ENCODE measurements at regions not wholly inside any gene's neighbourhood (a gene's known extent, or its start where the extent isn't known, plus 50 kb on each side); places are given as distances from the start of the nearest gene placed in this dataset.
"Not testable (repeated sequence)": the region's sequence is repeated elsewhere in the genome, so short reads cannot be mapped to it uniquely, and the experiment has no call there.

DNA sequence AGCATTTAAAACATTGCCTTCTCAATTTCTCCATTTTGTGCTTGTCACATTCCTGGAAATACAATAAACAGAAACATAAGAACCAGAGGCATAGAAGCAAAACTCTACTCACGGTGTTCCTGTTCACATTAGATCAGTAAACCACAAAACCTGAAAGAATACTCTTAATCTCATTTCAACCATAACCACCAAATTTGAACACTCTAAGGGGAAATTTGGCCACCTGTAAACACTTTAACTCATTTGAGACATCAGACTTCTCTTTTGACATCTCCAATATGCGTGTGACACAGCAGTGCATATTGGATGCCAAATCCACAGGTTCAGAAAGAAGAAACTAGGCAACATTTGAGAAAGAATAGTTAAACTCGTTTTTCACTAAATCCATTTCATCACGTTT, 153.8 kb upstream of the IRAK1BP1 start:
- no peak for DNase-seq (ENCODE audit: low read depth)
- TF ChIP-seq, protein P1, sequence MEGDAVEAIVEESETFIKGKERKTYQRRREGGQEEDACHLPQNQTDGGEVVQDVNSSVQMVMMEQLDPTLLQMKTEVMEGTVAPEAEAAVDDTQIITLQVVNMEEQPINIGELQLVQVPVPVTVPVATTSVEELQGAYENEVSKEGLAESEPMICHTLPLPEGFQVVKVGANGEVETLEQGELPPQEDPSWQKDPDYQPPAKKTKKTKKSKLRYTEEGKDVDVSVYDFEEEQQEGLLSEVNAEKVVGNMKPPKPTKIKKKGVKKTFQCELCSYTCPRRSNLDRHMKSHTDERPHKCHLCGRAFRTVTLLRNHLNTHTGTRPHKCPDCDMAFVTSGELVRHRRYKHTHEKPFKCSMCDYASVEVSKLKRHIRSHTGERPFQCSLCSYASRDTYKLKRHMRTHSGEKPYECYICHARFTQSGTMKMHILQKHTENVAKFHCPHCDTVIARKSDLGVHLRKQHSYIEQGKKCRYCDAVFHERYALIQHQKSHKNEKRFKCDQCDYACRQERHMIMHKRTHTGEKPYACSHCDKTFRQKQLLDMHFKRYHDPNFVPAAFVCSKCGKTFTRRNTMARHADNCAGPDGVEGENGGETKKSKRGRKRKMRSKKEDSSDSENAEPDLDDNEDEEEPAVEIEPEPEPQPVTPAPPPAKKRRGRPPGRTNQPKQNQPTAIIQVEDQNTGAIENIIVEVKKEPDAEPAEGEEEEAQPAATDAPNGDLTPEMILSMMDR (IDR thresholded peaks at IDR 0.05; ENCODE audit: insufficient read depth, low read length, poor library complexity, severe bottlenecking): no peak
- Histone ChIP-seq H3K36me3 (ENCODE audit: control insufficient read depth, insufficient read depth, low read length) (no peaks in the 10 kb centered on the region), H3K27me3 (ENCODE audit: control insufficient read depth, insufficient read depth, low read length) (no peaks in the 10 kb centered on the region), H3K4me3 (ENCODE audit: low read depth, low read length) (no peak overlapping the region)

DNA sequence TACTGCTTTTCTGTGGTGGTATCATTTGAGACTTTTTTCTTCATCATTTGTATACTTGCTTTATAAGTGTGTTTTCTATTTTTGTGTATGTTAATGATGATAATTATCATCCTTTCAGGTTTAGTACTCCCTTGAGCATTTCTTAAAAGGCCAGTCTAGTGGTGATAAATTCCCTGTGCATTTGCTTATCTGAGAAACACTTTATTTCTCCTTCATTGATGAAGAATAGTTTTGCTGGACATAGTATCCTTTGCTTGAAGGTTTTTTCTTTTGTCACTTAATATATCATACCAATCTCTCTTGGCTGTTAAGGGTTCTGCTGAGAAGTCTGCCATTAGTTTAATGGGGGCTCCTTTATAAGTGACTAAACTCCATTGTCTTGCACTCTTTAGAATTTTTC, 123.2 kb upstream of the IRAK1BP1 start:
- DNase-seq (ENCODE audit: low read depth): no peak
- TF ChIP-seq, protein P1 (IDR thresholded peaks at IDR 0.05; ENCODE audit: insufficient read depth, low read length, poor library complexity, severe bottlenecking): no peak

DNA sequence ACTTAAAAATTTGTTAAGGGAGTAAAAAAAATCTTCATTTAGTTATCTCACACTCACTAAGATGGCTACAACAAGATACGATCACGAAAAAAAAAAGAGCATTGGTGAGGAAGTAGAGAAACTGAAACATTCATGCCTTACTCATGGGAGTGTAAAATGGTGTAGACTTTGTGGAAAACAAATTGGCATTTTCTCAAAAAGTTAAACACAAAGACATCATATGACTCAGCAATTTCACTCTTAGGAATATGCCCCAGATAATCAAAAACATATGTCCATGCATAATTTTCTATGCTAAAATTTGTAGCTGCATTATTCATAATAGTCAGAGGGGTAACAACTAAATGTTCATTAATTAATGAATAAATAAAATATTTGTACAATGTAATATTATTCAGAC, 120.9 kb upstream of the IRAK1BP1 start:
- H3K4me3 ChIP-seq (ENCODE audit: low read depth, low read length): no peak overlapping the region
- no peaks in the 10 kb centered on the region for H3K36me3 ChIP-seq (ENCODE audit: control insufficient read depth, insufficient read depth, low read length)
- no peak for DNase-seq (ENCODE audit: low read depth)
- no peaks in the 10 kb centered on the region for H3K27me3 ChIP-seq (ENCODE audit: control insufficient read depth, insufficient read depth, low read length)
- TF ChIP-seq, protein P1 (IDR thresholded peaks at IDR 0.05; ENCODE audit: insufficient read depth, low read length, poor library complexity, severe bottlenecking): no peak

More for the DNA sequence above, 123.2 kb upstream of the IRAK1BP1 start:
- Histone ChIP-seq H3K4me3 (ENCODE audit: low read depth, low read length) (no peak overlapping the region), H3K36me3 (ENCODE audit: control insufficient read depth, insufficient read depth, low read length) (no peaks in the 10 kb centered on the region), H3K27me3 (ENCODE audit: control insufficient read depth, insufficient read depth, low read length) (no peaks in the 10 kb centered on the region)

DNA sequence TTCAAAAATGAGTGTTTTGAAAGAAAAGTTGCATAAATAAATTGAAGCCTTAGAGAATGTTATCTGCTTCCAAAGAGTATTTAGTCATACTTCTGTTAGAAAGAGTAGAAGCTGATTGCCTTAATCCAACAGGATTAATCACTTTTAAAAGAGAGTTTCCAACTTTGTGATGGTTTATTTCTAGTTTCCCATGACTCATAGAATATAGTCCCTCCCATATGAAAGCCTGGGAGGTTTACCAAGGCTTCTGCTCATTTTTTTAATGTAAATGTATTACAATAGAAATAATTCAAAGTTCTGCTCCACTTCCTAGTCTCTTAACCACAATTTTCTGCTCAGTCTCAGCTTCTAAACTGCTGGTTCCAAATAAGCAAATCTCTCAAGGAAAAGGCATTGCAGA, 118.0 kb upstream of the IRAK1BP1 start:
- TF ChIP-seq, protein P1 (IDR thresholded peaks at IDR 0.05; ENCODE audit: insufficient read depth, low read length, poor library complexity, severe bottlenecking): no peak
- no peak for DNase-seq (ENCODE audit: low read depth)
- Histone ChIP-seq H3K27me3 (ENCODE audit: control insufficient read depth, insufficient read depth, low read length) (no peaks in the 10 kb centered on the region), H3K4me3 (ENCODE audit: low read depth, low read length) (no peak overlapping the region), H3K36me3 (ENCODE audit: control insufficient read depth, insufficient read depth, low read length) (no peaks in the 10 kb centered on the region)

DNA sequence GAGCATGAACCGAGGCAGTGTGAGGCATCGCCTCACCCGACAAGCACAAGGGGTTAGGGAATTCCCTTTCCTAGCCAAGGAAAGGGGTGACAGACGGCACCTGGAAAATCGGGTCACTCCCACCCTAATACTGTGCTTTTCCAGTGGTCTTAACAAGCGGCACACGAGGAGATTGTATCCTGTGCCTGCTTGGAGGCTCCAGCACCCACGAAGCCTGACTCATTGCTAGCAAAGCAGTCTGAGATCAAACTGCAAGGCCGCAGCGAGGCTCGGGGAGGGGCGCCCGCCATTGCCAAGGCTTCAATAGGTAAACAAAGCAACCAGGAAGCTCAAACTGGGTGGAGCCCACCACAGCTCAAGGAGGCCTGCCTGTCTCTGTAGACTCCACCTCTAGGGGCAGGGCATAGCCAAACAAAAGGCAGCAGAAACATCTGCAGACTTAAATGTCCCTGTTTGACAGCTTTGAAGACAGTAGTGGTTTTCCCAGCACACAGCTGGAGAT, 109.0 kb upstream of the IRAK1BP1 start:
- H3K36me3 ChIP-seq (ENCODE audit: control insufficient read depth, insufficient read depth, low read length); DNase-seq (ENCODE audit: low read depth); H3K27me3 ChIP-seq (ENCODE audit: control insufficient read depth, insufficient read depth, low read length); H3K4me3 ChIP-seq (ENCODE audit: low read depth, low read length): not testable (repeated sequence)

DNA sequence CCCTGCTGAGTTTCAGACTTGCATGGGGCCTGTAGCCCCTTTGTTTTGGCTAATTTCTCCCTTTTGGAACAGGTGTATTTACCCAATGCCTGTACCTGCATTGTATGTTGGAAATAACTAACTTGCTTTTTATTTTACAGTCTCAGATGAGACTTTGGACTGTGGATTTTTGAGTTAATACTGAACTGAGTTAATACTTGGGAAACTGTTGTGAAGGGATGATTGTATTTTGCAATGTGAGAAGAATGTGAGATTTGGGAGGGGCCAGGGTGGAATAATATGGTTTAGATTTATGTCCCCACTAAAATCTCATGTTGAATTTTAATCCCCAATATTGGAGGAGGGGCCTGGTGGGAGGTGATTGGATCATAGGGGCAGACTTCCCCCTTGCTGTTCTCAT, 99.1 kb upstream of the IRAK1BP1 start:
- DNase-seq (ENCODE audit: low read depth): no peak
- TF ChIP-seq, protein P1 (IDR thresholded peaks at IDR 0.05; ENCODE audit: insufficient read depth, low read length, poor library complexity, severe bottlenecking): no peak
- no peaks in the 10 kb centered on the region for H3K36me3 ChIP-seq (ENCODE audit: control insufficient read depth, insufficient read depth, low read length)

More for the DNA sequence above, 99.1 kb upstream of the IRAK1BP1 start:
- H3K4me3 ChIP-seq (ENCODE audit: low read depth, low read length): no peak overlapping the region
- no peaks in the 10 kb centered on the region for H3K27me3 ChIP-seq (ENCODE audit: control insufficient read depth, insufficient read depth, low read length)
